H1 (cell line): ENCODE measurements at regions not wholly inside any gene's neighbourhood (a gene's known extent, or its start where the extent isn't known, plus 50 kb on each side); places are given as distances from the start of the nearest gene placed in this dataset.

Experiments
- CHD1 ChIP-seq: IDR thresholded peaks from 2 replicates; pipeline ENCODE4 v1.6.1; 2012; ENCODE audit warnings: low read depth, low read length, improper control_type of control experiment
- GABPA ChIP-seq: IDR thresholded peaks from 2 replicates; pipeline ENCODE4 v1.6.1; 2011; ENCODE audit warnings: mild to moderate bottlenecking, low read length, moderate library complexity, borderline replicate concordance; ENCODE audit not compliant: insufficient read depth
- TF ChIP-seq, protein P1 (sequence below): fragments of 300-600 bp; sonication (generic); IDR thresholded peaks from 2 replicates; pipeline ENCODE4 v1.7.1; 2012; ENCODE audit warnings: low read length, moderate library complexity, mild to moderate bottlenecking, inconsistent platforms; ENCODE audit not compliant: insufficient replicate concordance

DNA sequence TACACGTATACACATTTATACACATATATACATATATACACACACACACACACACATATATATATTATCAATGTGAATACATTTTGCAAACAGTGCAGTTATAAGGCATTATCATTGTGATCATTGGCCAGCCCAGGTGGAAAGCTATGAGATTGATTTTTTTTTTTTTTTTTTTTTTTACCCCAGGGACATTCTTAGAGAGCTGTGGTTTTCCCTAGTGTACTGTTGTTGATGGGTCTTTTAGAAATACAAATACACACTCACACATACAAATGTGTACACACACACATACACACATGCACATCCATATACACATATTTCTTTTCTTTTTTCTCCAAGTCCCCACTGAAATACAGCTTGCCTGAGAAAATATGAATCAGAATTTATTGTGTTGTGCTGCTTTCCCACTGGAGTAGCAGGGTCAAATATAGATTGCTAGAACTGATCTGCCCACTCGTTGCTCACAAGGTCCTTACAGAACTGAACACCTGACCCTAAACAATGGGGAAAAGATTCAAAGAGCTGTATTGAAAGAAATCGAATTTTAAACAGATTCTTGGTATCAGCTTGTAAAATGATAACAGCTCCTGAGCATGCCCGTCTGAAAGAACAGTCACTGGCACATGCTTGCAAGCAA, 325.6 kb downstream of the OMA1 start (continued):
- TF ChIP-seq, protein P1, sequence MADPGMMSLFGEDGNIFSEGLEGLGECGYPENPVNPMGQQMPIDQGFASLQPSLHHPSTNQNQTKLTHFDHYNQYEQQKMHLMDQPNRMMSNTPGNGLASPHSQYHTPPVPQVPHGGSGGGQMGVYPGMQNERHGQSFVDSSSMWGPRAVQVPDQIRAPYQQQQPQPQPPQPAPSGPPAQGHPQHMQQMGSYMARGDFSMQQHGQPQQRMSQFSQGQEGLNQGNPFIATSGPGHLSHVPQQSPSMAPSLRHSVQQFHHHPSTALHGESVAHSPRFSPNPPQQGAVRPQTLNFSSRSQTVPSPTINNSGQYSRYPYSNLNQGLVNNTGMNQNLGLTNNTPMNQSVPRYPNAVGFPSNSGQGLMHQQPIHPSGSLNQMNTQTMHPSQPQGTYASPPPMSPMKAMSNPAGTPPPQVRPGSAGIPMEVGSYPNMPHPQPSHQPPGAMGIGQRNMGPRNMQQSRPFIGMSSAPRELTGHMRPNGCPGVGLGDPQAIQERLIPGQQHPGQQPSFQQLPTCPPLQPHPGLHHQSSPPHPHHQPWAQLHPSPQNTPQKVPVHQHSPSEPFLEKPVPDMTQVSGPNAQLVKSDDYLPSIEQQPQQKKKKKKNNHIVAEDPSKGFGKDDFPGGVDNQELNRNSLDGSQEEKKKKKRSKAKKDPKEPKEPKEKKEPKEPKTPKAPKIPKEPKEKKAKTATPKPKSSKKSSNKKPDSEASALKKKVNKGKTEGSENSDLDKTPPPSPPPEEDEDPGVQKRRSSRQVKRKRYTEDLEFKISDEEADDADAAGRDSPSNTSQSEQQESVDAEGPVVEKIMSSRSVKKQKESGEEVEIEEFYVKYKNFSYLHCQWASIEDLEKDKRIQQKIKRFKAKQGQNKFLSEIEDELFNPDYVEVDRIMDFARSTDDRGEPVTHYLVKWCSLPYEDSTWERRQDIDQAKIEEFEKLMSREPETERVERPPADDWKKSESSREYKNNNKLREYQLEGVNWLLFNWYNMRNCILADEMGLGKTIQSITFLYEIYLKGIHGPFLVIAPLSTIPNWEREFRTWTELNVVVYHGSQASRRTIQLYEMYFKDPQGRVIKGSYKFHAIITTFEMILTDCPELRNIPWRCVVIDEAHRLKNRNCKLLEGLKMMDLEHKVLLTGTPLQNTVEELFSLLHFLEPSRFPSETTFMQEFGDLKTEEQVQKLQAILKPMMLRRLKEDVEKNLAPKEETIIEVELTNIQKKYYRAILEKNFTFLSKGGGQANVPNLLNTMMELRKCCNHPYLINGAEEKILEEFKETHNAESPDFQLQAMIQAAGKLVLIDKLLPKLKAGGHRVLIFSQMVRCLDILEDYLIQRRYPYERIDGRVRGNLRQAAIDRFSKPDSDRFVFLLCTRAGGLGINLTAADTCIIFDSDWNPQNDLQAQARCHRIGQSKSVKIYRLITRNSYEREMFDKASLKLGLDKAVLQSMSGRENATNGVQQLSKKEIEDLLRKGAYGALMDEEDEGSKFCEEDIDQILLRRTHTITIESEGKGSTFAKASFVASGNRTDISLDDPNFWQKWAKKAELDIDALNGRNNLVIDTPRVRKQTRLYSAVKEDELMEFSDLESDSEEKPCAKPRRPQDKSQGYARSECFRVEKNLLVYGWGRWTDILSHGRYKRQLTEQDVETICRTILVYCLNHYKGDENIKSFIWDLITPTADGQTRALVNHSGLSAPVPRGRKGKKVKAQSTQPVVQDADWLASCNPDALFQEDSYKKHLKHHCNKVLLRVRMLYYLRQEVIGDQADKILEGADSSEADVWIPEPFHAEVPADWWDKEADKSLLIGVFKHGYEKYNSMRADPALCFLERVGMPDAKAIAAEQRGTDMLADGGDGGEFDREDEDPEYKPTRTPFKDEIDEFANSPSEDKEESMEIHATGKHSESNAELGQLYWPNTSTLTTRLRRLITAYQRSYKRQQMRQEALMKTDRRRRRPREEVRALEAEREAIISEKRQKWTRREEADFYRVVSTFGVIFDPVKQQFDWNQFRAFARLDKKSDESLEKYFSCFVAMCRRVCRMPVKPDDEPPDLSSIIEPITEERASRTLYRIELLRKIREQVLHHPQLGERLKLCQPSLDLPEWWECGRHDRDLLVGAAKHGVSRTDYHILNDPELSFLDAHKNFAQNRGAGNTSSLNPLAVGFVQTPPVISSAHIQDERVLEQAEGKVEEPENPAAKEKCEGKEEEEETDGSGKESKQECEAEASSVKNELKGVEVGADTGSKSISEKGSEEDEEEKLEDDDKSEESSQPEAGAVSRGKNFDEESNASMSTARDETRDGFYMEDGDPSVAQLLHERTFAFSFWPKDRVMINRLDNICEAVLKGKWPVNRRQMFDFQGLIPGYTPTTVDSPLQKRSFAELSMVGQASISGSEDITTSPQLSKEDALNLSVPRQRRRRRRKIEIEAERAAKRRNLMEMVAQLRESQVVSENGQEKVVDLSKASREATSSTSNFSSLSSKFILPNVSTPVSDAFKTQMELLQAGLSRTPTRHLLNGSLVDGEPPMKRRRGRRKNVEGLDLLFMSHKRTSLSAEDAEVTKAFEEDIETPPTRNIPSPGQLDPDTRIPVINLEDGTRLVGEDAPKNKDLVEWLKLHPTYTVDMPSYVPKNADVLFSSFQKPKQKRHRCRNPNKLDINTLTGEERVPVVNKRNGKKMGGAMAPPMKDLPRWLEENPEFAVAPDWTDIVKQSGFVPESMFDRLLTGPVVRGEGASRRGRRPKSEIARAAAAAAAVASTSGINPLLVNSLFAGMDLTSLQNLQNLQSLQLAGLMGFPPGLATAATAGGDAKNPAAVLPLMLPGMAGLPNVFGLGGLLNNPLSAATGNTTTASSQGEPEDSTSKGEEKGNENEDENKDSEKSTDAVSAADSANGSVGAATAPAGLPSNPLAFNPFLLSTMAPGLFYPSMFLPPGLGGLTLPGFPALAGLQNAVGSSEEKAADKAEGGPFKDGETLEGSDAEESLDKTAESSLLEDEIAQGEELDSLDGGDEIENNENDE: no peak
- no peak for TF ChIP-seq CHD1
- no peak for TF ChIP-seq GABPA
